Right cardiac atrium (tissue), 5 donors: ENCODE measurements at regions not wholly inside any gene's neighbourhood (a gene's known extent, or its start where the extent isn't known, plus 50 kb on each side); places are given as distances from the start of the nearest gene placed in this dataset.

Source experiments
- ATAC-seq, 2 donors: fragments of 200-7000 bp; cut with Tn5 transposase; one replicate each; pipeline versions ENCODE4 v1.8.0 to v1.9.1; 2020; ENCODE audit warnings: moderate library complexity in 2 of 2, mild to moderate bottlenecking in 1 of 2
- DNase-seq, 3 donors: peaks; one replicate each; pipeline ENCODE4 v3.0.0-alpha.2; 2020
- H3K27ac ChIP-seq: one replicate; pipeline ENCODE4 v1.5.1; 2013; ENCODE audit warnings: mild to moderate bottlenecking, low read length, control low read depth, moderate library complexity
- H3K27me3 ChIP-seq: one replicate; pipeline ENCODE4 v1.6.1; 2013; ENCODE audit not compliant: control insufficient read depth, insufficient read depth
- H3K4me1 ChIP-seq: one replicate; pipeline ENCODE4 v1.6.1; 2013; ENCODE audit warnings: low read length; ENCODE audit not compliant: control insufficient read depth, insufficient read depth
- H3K4me3 ChIP-seq: one replicate; pipeline ENCODE4 v1.5.1; 2013; ENCODE audit warnings: low read length, control low read depth
- H3K9me3 ChIP-seq: one replicate; pipeline ENCODE4 v1.6.1; 2013; ENCODE audit warnings: low read length; ENCODE audit not compliant: control insufficient read depth
- WGBS: extraction: QIAGEN DNeasy Blood & Tissue Kit; methylation state at CpG from one replicate; pipeline ENCODE4 v1.1.7; 2013; 5-methylcytosine and 5-hydroxymethylcytosine counted together
- intact Hi-C, 4 donors: fragments of 100-400 bp; cut with DNase I; formaldehyde crosslinking; loops; one replicate each; pipeline versions ENCODE4 v1.11.0 to v1.14.0; 2022 to 2023
- donor health status: healthy with polysubstance abuse.
- donor health status: DM: no; HTN: yes; CAD: no.
- donor health status: DM: no; HTN: no; CAD: no.
- donor health status: DM: no; HTN: yes; CAD: no; lungs with severe emphysema.
- donor health status: DM: yes; HTN: yes; CAD: no.

GRCh38 chr16:73996624-73997339, 299.8 kb upstream of the PSMD7 start:
- WGBS, result 55% methylated on average over 11 of the region's 11 CpGs
- H3K27me3 ChIP-seq, result no peaks in the 10 kb centered on the region
- H3K4me1 ChIP-seq, result no peaks in the 10 kb centered on the region
- no peak overlapping the region for H3K4me3 ChIP-seq
- ATAC-seq (no peak), DNase-seq (no peak)
- no peak overlapping the region for H3K27ac ChIP-seq
- intact Hi-C loops, result no loop called here
- H3K9me3 ChIP-seq, result no peaks in the 10 kb centered on the region

GRCh38 chr16:73993878-73994277, 302.7 kb upstream of the PSMD7 start:
- ATAC-seq (no peak), DNase-seq (no peak)
- WGBS, result 54% methylated on average over 1 of the region's 1 CpG
- Histone ChIP-seq H3K4me3 (no peak overlapping the region), H3K27me3 (no peaks in the 10 kb centered on the region), H3K9me3 (no peaks in the 10 kb centered on the region), H3K4me1 (no peaks in the 10 kb centered on the region), H3K27ac (no peak overlapping the region)
- intact Hi-C loops, result no loop called here

- Histone ChIP-seq H3K27me3 (no peaks in the 10 kb centered on the region), H3K27ac (no peak overlapping the region), H3K9me3 (no peaks in the 10 kb centered on the region), H3K4me1 (no peaks in the 10 kb centered on the region), H3K4me3 (no peak overlapping the region)
- ATAC-seq (no peak), DNase-seq (no peak)
- 89% methylated on average over 5 of the region's 5 CpGs for WGBS
- intact Hi-C loops, result no loop called here
Observed at GRCh38 chr16:73978407-73978784, 318.2 kb upstream of the PSMD7 start.

GRCh38 chr16:73976644-73977043, 320.0 kb upstream of the PSMD7 start:
- DNase-seq (no peak), ATAC-seq (no peak)
- intact Hi-C loops, result no loop called here
- Histone ChIP-seq H3K27me3 (no peaks in the 10 kb centered on the region), H3K4me1 (no peaks in the 10 kb centered on the region), H3K9me3 (no peaks in the 10 kb centered on the region), H3K4me3 (no peak overlapping the region), H3K27ac (no peak overlapping the region)
- WGBS, result 69% methylated on average over 3 of the region's 3 CpGs

GRCh38 chr16:73973174-73973573, 323.4 kb upstream of the PSMD7 start:
- no peaks in the 10 kb centered on the region for H3K27me3 ChIP-seq
- H3K9me3 ChIP-seq, result no peaks in the 10 kb centered on the region
- DNase-seq, result no peak
- H3K4me3 ChIP-seq, result no peak overlapping the region
- 64% methylated on average over 4 of the region's 4 CpGs for WGBS
- intact Hi-C loops, result no loop called here
- no peak for ATAC-seq
- no peak overlapping the region for H3K27ac ChIP-seq
- no peaks in the 10 kb centered on the region for H3K4me1 ChIP-seq

GRCh38 chr16:73966851-73967250, 329.8 kb upstream of the PSMD7 start:
- no peaks in the 10 kb centered on the region for H3K27me3 ChIP-seq
- intact Hi-C loops, result no loop called here
- H3K27ac ChIP-seq, result no peak overlapping the region
- no peak for DNase-seq
- H3K4me1 ChIP-seq, result no peaks in the 10 kb centered on the region
- no peak for ATAC-seq
- H3K4me3 ChIP-seq, result no peak overlapping the region
- WGBS, result 63% methylated on average over 5 of the region's 5 CpGs
- H3K9me3 ChIP-seq, result no peaks in the 10 kb centered on the region

GRCh38 chr16:73965591-73965990, 331.0 kb upstream of the PSMD7 start:
- H3K4me1 ChIP-seq, result no peaks in the 10 kb centered on the region
- H3K4me3 ChIP-seq, result no peak overlapping the region
- H3K27me3 ChIP-seq, result no peaks in the 10 kb centered on the region
- 93% methylated on average over 3 of the region's 3 CpGs for WGBS
- no peaks in the 10 kb centered on the region for H3K9me3 ChIP-seq
- intact Hi-C loops, result no loop called here
- DNase-seq (no peak), ATAC-seq (no peak)
- no peak overlapping the region for H3K27ac ChIP-seq

- DNase-seq (peak; percentile 43 to 80 (median 50)), ATAC-seq (no peak)
- Histone ChIP-seq H3K27ac (no peak overlapping the region), H3K27me3 (no peaks in the 10 kb centered on the region), H3K4me1 (no peaks in the 10 kb centered on the region), H3K9me3 (no peaks in the 10 kb centered on the region), H3K4me3 (no peak overlapping the region)
- WGBS, result 39% methylated on average over 10 of the region's 10 CpGs
- intact Hi-C loops, result loop anchor here in 1 of 4 donors (10.0 kb wide), 1 partner anchor 1452 kb away; no protein-coding TSS in a partner anchor
Observed at GRCh38 chr16:73956587-73957494, 339.8 kb upstream of the PSMD7 start.

GRCh38 chr16:73955702-73956101, 340.9 kb upstream of the PSMD7 start:
- Histone ChIP-seq H3K27me3 (no peaks in the 10 kb centered on the region), H3K4me1 (no peaks in the 10 kb centered on the region), H3K9me3 (no peaks in the 10 kb centered on the region), H3K4me3 (no peak overlapping the region), H3K27ac (no peak overlapping the region)
- no peak for ATAC-seq
- intact Hi-C loops, result loop anchor here in 1 of 4 donors (10.0 kb wide), 1 partner anchor 1451 kb away; no protein-coding TSS in a partner anchor
- DNase-seq, result no peak
- 77% methylated on average over 11 of the region's 11 CpGs for WGBS

- Histone ChIP-seq H3K9me3 (no peaks in the 10 kb centered on the region), H3K4me3 (no peak overlapping the region), H3K4me1 (no peaks in the 10 kb centered on the region), H3K27ac (no peak overlapping the region), H3K27me3 (no peaks in the 10 kb centered on the region)
- intact Hi-C loops, result loop anchor here in 1 of 4 donors (10.0 kb wide), 1 partner anchor 1450 kb away; no protein-coding TSS in a partner anchor
- WGBS, result 83% methylated on average over 1 of the region's 1 CpG
- DNase-seq, result no peak
- ATAC-seq, result no peak
Observed at GRCh38 chr16:73955255-73955654, 341.4 kb upstream of the PSMD7 start.

GRCh38 chr16:73951481-73951880, 345.1 kb upstream of the PSMD7 start:
- intact Hi-C loops, result loop anchor here in 1 of 4 donors (10.0 kb wide), 1 partner anchor 1447 kb away; no protein-coding TSS in a partner anchor
- no peak overlapping the region for H3K27ac ChIP-seq
- WGBS, result 30% methylated on average over 3 of the region's 3 CpGs

More at GRCh38 chr16:73951481-73951880, 345.1 kb upstream of the PSMD7 start:
- Histone ChIP-seq H3K4me3 (no peak overlapping the region), H3K9me3 (no peaks in the 10 kb centered on the region), H3K4me1 (no peaks in the 10 kb centered on the region), H3K27me3 (no peaks in the 10 kb centered on the region)
- peak; percentile 67 to 82 for ATAC-seq
- DNase-seq, result peak; percentile 22 to 63 (median 63)
